Esophagus muscularis mucosa (tissue), 3 donors: ENCODE measurements at regions not wholly inside any gene's neighbourhood (a gene's known extent, or its start where the extent isn't known, plus 50 kb on each side); places are given as distances from the start of the nearest gene placed in this dataset.

Experiments
- POLR2A ChIP-seq: fragments of 450-650 bp; IDR thresholded peaks from one replicate; pipeline ENCODE4 v1.6.1; 2017; ENCODE audit warnings: antibody characterized with exemption, moderate library complexity, mild to moderate bottlenecking, low read depth
- POLR2AphosphoS5 ChIP-seq, 2 donors: sonication (generic); formaldehyde crosslinking; IDR thresholded peaks; one replicate each; pipeline ENCODE4 v1.6.1; 2017; ENCODE audit warnings: antibody characterized with exemption in 2 of 2
- TF ChIP-seq, protein P1 (sequence below), 3 experiments: fragments of 200-600 bp in 2 of 3; fragments of 450-650 bp in 1 of 3; sonication (generic) in 2 of 3; IDR thresholded peaks; one replicate each; pipeline ENCODE4 v1.5.1; 2017 to 2019; ENCODE audit warnings: antibody characterized with exemption in 3 of 3, mild to moderate bottlenecking in 2 of 3, moderate library complexity in 1 of 3

DNA sequence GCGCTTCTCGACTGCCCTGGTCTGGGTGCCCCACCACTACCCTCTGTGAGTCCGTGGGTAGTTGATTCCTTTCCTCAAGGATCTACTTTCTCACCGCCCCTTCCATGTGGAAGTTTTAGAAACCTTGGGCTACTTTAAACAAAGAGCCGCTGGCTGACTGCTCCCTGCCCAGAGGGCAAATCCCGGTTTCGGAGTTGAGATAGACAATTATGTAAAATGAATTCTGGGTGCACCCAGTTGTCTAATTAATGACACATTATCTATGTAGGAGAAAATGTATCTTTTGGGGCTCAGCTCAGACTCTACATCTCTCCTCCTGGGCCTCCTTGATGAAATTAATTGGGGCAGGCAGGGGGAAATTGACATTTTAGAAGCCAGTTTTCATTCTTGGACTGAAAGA is 305.4 kb downstream of the UQCRFS1 start:
- no peak for TF ChIP-seq POLR2A
- TF ChIP-seq, protein P1, sequence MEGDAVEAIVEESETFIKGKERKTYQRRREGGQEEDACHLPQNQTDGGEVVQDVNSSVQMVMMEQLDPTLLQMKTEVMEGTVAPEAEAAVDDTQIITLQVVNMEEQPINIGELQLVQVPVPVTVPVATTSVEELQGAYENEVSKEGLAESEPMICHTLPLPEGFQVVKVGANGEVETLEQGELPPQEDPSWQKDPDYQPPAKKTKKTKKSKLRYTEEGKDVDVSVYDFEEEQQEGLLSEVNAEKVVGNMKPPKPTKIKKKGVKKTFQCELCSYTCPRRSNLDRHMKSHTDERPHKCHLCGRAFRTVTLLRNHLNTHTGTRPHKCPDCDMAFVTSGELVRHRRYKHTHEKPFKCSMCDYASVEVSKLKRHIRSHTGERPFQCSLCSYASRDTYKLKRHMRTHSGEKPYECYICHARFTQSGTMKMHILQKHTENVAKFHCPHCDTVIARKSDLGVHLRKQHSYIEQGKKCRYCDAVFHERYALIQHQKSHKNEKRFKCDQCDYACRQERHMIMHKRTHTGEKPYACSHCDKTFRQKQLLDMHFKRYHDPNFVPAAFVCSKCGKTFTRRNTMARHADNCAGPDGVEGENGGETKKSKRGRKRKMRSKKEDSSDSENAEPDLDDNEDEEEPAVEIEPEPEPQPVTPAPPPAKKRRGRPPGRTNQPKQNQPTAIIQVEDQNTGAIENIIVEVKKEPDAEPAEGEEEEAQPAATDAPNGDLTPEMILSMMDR (IDR thresholded peaks at IDR 0.05): no peak
- no peak for TF ChIP-seq POLR2AphosphoS5 (IDR thresholded peaks at IDR 0.05)
